Kidney (tissue), 13 donors: ENCODE measurements at regions not wholly inside any gene's neighbourhood (a gene's known extent, or its start where the extent isn't known, plus 50 kb on each side); places are given as distances from the start of the nearest gene placed in this dataset.

ENCODE experiments used
- DNase-seq, 5 donors: peaks; one replicate each; pipeline ENCODE4 v3.0.0-alpha.2; 2013 to 2020
- FAIRE-seq: peaks from 2 replicates; lab custom pipeline; 2012; peaks lifted over from hg19 to GRCh38; lab: Jason Lieb, UNC
- H3K27ac ChIP-seq, 2 donors: one replicate each; pipeline ENCODE4 v1.7.0; 2013; ENCODE audit warnings: low read depth in 2 of 2, low read length in 2 of 2, inconsistent platforms in 1 of 2
- H3K27me3 ChIP-seq: one replicate; pipeline ENCODE4 v1.7.1; 2013; ENCODE audit warnings: low read length, inconsistent platforms; ENCODE audit not compliant: control insufficient read depth, insufficient read depth
- H3K36me3 ChIP-seq, 3 donors: one replicate each; pipeline versions ENCODE4 v1.7.0 to v1.7.1; 2013; ENCODE audit warnings: low read length in 3 of 3, control low read depth in 1 of 3, inconsistent platforms in 1 of 3; ENCODE audit not compliant: insufficient read depth in 3 of 3, control insufficient read depth in 2 of 3
- H3K4me1 ChIP-seq, 3 donors: one replicate each; pipeline versions ENCODE4 v1.7.0 to v1.7.1; 2013; ENCODE audit warnings: low read length in 3 of 3, inconsistent platforms in 1 of 3, low read depth in 1 of 3; ENCODE audit not compliant: control insufficient read depth in 2 of 3, insufficient read depth in 2 of 3
- H3K4me3 ChIP-seq, 3 donors: one replicate each; pipeline versions ENCODE4 v1.7.0 to v1.8.1; 2013; ENCODE audit warnings: low read length in 3 of 3, control low read depth in 1 of 3, inconsistent platforms in 1 of 3
- H3K9ac ChIP-seq, 3 donors: one replicate each; pipeline versions ENCODE4 v1.7.0 to v1.7.1; 2013; ENCODE audit warnings: low read length in 3 of 3, control low read depth in 1 of 3, inconsistent platforms in 1 of 3
- H3K9me3 ChIP-seq, 3 donors: one replicate each; pipeline versions ENCODE4 v1.7.0 to v1.7.1; 2013; ENCODE audit warnings: low read length in 3 of 3, control low read depth in 1 of 3, inconsistent platforms in 1 of 3; ENCODE audit not compliant: control insufficient read depth in 2 of 3, insufficient read depth in 1 of 3
- intact Hi-C: fragments of 100-400 bp; cut with DNase I; formaldehyde crosslinking; loops from one replicate; pipeline ENCODE4 v1.11.1; 2022
- TF ChIP-seq, protein P1 (sequence below): IDR thresholded peaks from 3 replicates; pipeline ENCODE4 v1.5.1; 2012; ENCODE audit warnings: mild to moderate bottlenecking, moderate library complexity, borderline replicate concordance; ENCODE audit not compliant: insufficient read depth; ENCODE audit errors: extremely low read depth
- donor health status: control.
- donor health status: control.
- donor health status: control.
- donor health status: control.
- donor health status: control.
- donor health status: DM: yes; HTN: yes; CAD: no.
- donor health status: Normal renal cell carcinoma (clear cell type).

DNA sequence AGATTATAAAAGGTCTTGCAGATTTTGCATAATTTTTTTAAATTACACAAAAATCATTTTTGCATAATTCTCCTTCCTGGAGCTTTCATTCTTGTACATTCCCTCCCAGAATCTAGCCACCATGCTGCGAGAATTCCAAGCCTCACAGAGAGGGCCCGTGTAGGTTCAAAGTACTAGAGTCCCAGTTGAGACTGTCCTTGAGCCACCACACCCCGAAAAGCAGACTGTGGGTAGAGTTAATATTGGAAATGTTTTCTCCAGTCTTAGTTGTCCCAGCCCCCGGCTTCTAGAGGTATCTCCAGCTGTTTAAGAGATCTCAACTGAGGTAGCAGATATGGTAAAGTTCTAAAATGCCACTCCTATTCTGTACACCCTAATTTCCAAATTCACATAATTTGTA, 407.3 kb upstream of the ANO3 start:
- H3K27ac ChIP-seq, result no peak overlapping the region
- H3K9me3 ChIP-seq, result no peaks in the 10 kb centered on the region
- intact Hi-C loops, result no loop called here
- DNase-seq, result no peak
- H3K4me3 ChIP-seq, result no peak overlapping the region
- no peaks in the 10 kb centered on the region for H3K36me3 ChIP-seq
- TF ChIP-seq, protein P1, sequence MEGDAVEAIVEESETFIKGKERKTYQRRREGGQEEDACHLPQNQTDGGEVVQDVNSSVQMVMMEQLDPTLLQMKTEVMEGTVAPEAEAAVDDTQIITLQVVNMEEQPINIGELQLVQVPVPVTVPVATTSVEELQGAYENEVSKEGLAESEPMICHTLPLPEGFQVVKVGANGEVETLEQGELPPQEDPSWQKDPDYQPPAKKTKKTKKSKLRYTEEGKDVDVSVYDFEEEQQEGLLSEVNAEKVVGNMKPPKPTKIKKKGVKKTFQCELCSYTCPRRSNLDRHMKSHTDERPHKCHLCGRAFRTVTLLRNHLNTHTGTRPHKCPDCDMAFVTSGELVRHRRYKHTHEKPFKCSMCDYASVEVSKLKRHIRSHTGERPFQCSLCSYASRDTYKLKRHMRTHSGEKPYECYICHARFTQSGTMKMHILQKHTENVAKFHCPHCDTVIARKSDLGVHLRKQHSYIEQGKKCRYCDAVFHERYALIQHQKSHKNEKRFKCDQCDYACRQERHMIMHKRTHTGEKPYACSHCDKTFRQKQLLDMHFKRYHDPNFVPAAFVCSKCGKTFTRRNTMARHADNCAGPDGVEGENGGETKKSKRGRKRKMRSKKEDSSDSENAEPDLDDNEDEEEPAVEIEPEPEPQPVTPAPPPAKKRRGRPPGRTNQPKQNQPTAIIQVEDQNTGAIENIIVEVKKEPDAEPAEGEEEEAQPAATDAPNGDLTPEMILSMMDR, result no peak
- H3K4me1 ChIP-seq, result no peaks in the 10 kb centered on the region
- no peaks in the 10 kb centered on the region for H3K27me3 ChIP-seq
- FAIRE-seq, result no peak
- no peak overlapping the region for H3K9ac ChIP-seq

DNA sequence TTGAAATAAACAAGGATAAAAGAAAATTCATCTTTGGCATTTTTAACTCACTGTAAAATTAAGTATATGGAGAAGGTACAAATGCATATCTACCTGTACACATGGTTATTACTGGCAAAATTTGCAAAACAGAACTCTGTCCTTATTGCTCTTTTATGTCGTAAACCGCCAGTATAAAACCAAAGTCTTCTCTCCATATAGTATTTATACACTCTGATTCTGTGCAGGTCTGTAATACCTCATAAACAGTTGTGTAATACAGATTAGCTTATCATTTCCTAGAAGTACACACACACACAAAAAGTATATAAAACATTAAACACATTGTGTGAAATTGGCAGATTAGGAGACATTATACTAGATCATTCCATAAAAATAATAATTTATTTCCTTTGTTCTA, 406.6 kb upstream of the ANO3 start:
- Histone ChIP-seq H3K9me3 (no peaks in the 10 kb centered on the region), H3K4me1 (no peaks in the 10 kb centered on the region), H3K27ac (no peak overlapping the region), H3K27me3 (no peaks in the 10 kb centered on the region), H3K36me3 (no peaks in the 10 kb centered on the region), H3K9ac (no peak overlapping the region), H3K4me3 (no peak overlapping the region)
- FAIRE-seq, result no peak
- TF ChIP-seq, protein P1, result no peak
- intact Hi-C loops, result no loop called here
- DNase-seq, result no peak

DNA sequence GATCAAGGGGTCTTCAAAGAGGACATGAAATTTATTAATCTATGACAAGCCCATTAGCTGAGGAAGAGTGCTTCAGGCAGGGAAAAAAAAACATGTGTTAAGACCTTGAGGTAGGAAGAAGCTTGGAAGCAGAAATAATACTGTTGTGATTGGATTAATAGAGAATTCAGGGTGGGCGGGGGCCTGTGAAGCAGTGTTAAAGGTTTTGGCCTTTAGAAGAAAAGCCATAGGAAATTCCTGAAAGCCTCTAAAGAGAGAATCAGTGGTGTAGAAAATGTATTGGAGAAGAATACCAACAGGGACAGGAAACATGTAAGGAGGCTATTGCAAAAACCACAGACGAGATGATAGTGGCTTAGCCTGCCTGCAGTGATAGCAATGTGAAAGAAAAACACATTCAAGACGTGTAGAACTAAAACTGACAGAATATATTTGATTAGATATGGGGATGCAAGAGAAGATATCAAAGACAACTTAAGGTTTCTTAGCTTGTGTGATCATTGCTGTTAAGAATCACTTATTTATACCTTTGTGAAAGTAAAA, 404.4 kb upstream of the ANO3 start:
- Histone ChIP-seq H3K27ac (no peak overlapping the region), H3K4me1 (no peaks in the 10 kb centered on the region), H3K27me3 (no peaks in the 10 kb centered on the region), H3K9me3 (no peaks in the 10 kb centered on the region), H3K4me3 (no peak overlapping the region), H3K36me3 (no peaks in the 10 kb centered on the region), H3K9ac (no peak overlapping the region)
- intact Hi-C loops, result no loop called here
- DNase-seq, result no peak
- TF ChIP-seq, protein P1, result no peak
- no peak for FAIRE-seq

DNA sequence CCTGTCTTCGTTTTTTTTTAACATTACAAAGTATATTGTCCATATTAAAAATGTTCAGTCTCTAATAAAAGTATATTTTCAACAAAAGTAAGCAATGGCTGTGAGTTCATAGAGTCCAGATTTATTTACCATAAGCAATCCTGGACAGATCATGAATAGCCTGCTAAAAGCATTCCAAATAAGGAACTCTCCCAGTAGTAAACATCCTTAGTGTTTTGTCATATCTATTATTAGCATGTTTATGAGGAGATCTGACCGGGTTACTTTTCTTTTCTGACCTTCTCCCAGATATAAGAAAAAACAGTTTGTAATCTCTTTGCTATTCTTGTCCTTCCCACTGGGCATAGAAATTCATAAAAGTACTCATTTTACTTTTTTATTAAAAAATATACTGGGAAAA, 403.9 kb upstream of the ANO3 start:
- Histone ChIP-seq H3K36me3 (no peaks in the 10 kb centered on the region), H3K9ac (no peak overlapping the region), H3K27me3 (no peaks in the 10 kb centered on the region), H3K4me1 (no peaks in the 10 kb centered on the region), H3K27ac (no peak overlapping the region), H3K9me3 (no peaks in the 10 kb centered on the region), H3K4me3 (no peak overlapping the region)
- no peak for FAIRE-seq
- intact Hi-C loops, result no loop called here
- TF ChIP-seq, protein P1, result no peak
- DNase-seq, result peak in 1 of 5 donors; percentile 33
